Liver (tissue), 7 donors: ENCODE measurements at regions not wholly inside any gene's neighbourhood (a gene's known extent, or its start where the extent isn't known, plus 50 kb on each side); places are given as distances from the start of the nearest gene placed in this dataset.

Experiments used
- DNase-seq: peaks from one replicate; pipeline ENCODE4 v3.0.0-alpha.2; 2017; ENCODE audit warnings: low spot score
- H3K27ac ChIP-seq, 2 donors: one replicate each; pipeline ENCODE4 v1.7.0; 2013; ENCODE audit warnings: inconsistent platforms in 2 of 2, low read length in 2 of 2, control low read depth in 1 of 2, low read depth in 1 of 2, mild to moderate bottlenecking in 1 of 2
- H3K27me3 ChIP-seq, 4 donors: one replicate each; pipeline versions ENCODE4 v1.6.1 to v1.7.0; 2013; ENCODE audit warnings: low read length in 3 of 4, inconsistent platforms in 1 of 4, mild to moderate bottlenecking in 1 of 4, moderate library complexity in 1 of 4; ENCODE audit not compliant: control insufficient read depth in 4 of 4, insufficient read depth in 4 of 4
- H3K36me3 ChIP-seq, 4 donors: one replicate each; pipeline versions ENCODE4 v1.6.1 to v1.7.0; 2013; ENCODE audit warnings: low read length in 3 of 4, mild to moderate bottlenecking in 3 of 4, low read depth in 1 of 4, moderate library complexity in 1 of 4; ENCODE audit not compliant: control insufficient read depth in 4 of 4, insufficient read depth in 3 of 4
- H3K4me1 ChIP-seq, 4 donors: one replicate each; pipeline versions ENCODE4 v1.6.1 to v1.7.0; 2013; ENCODE audit warnings: low read length in 3 of 4, mild to moderate bottlenecking in 3 of 4, moderate library complexity in 1 of 4; ENCODE audit not compliant: control insufficient read depth in 4 of 4, insufficient read depth in 4 of 4
- H3K4me3 ChIP-seq, 3 donors: one replicate each; pipeline versions ENCODE4 v1.6.1 to v1.7.0; 2013; ENCODE audit warnings: low read length in 3 of 3, control low read depth in 1 of 3, low read depth in 1 of 3, mild to moderate bottlenecking in 1 of 3
- H3K9ac ChIP-seq, 2 donors: one replicate each; pipeline ENCODE4 v1.7.0; 2013; ENCODE audit warnings: low read length in 2 of 2, mild to moderate bottlenecking in 2 of 2, moderate library complexity in 2 of 2, control low read depth in 1 of 2, low read depth in 1 of 2
- H3K9me3 ChIP-seq, 4 donors: one replicate each; pipeline versions ENCODE4 v1.6.1 to v1.7.0; 2013; ENCODE audit warnings: low read length in 3 of 4; ENCODE audit not compliant: control insufficient read depth in 4 of 4
- GABPA ChIP-seq, 2 donors: IDR thresholded peaks in 1 of 2; conservative IDR thresholded peaks in 1 of 2; 2 replicates each; pipeline ENCODE4 v1.6.1; 2016; ENCODE audit warnings: antibody characterized with exemption in 2 of 2, mild to moderate bottlenecking in 1 of 2, moderate library complexity in 1 of 2
- HNF4G ChIP-seq: IDR thresholded peaks from 2 replicates; pipeline ENCODE4 v1.6.1; 2016; ENCODE audit warnings: antibody characterized with exemption
- JUND ChIP-seq, 2 donors: IDR thresholded peaks; 2 replicates each; pipeline ENCODE4 v1.6.1; 2016; ENCODE audit warnings: antibody characterized with exemption in 2 of 2
- NR2F2 ChIP-seq: IDR thresholded peaks from 2 replicates; pipeline ENCODE4 v1.6.1; 2016; ENCODE audit warnings: antibody characterized with exemption
- SP1 ChIP-seq: IDR thresholded peaks from 2 replicates; pipeline ENCODE4 v1.6.1; 2018; ENCODE audit warnings: antibody characterized with exemption, mild to moderate bottlenecking
- YY1 ChIP-seq: IDR thresholded peaks from 2 replicates; pipeline ENCODE4 v1.6.1; 2016; ENCODE audit warnings: antibody characterized with exemption, mild to moderate bottlenecking
- WGBS: extraction: QIAGEN DNeasy Blood & Tissue Kit; methylation state at CpG from one replicate; pipeline ENCODE4 v1.1.7; 2013; 5-methylcytosine and 5-hydroxymethylcytosine counted together
- TF ChIP-seq, protein P1 (sequence below): IDR thresholded peaks from 2 replicates; pipeline ENCODE4 v1.6.1; 2016; ENCODE audit warnings: antibody characterized with exemption
- TF ChIP-seq, protein P2 (sequence below): IDR thresholded peaks from 2 replicates; pipeline ENCODE4 v1.6.1; 2016; ENCODE audit warnings: antibody characterized with exemption
- donor health status: healthy.
- donor health status: healthy.
- donor health status: healthy.
- donor health status: healthy.

- H3K27ac ChIP-seq: no peak overlapping the region
- TF ChIP-seq JUND (IDR thresholded peaks at IDR 0.05) (no peak), NR2F2 (no peak), SP1 (no peak)
- DNase-seq: no peak
- WGBS: 95% methylated on average over 5 of the region's 5 CpGs
- no peaks in the 10 kb centered on the region for H3K9me3 ChIP-seq
- H3K9ac ChIP-seq: no peak overlapping the region
- no peak overlapping the region for H3K4me3 ChIP-seq
- H3K27me3 ChIP-seq: peaks cover 0 to 3% (median 1%) of the 10 kb centered on the region in 4 donors
- no peaks in the 10 kb centered on the region for H3K36me3 ChIP-seq
- peaks cover 0 to 11% (median 3%) of the 10 kb centered on the region in 4 donors for H3K4me1 ChIP-seq
These were observed 52.3 kb upstream of the DLK1 start for GRCh38 chr14:100674428-100674827.

DNA sequence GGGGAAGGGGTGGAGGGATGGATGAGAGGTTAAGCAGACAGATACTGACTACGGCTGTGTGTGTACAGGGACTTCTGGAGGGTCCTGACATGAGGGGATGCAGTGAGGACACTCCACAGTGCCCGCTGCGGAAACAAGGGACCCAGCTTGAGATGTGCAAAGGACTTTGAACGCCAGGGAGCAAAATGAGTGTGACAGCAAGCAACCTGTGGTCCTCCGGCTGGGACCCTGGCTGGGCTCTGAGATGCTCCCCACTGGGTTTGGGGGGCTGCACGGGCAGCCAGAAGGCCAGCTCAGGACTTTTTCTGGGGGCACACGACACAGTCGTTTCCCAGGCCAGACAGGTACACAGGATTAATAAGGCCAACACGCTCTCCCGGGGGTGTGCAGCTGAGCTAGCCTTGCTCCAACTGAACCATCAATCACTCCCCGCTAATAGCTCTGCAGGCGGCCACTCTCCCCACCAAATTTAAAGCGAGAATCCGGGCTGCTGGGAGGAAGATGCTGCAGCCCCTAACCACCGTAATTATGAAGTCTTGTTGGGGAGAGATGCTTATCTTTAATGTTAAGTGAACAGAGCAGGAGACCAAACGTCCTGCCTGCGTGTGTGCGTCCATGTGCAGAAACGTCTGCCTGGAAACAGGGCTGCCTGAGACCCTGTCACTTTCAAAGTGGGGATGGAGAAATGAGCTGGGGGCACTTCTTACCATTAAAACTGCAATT is 51.6 kb upstream of the DLK1 start:
- Histone ChIP-seq H3K4me1 (peaks cover 0 to 14% (median 4%) of the 10 kb centered on the region in 4 donors), H3K9ac (no peak overlapping the region)

DNA sequence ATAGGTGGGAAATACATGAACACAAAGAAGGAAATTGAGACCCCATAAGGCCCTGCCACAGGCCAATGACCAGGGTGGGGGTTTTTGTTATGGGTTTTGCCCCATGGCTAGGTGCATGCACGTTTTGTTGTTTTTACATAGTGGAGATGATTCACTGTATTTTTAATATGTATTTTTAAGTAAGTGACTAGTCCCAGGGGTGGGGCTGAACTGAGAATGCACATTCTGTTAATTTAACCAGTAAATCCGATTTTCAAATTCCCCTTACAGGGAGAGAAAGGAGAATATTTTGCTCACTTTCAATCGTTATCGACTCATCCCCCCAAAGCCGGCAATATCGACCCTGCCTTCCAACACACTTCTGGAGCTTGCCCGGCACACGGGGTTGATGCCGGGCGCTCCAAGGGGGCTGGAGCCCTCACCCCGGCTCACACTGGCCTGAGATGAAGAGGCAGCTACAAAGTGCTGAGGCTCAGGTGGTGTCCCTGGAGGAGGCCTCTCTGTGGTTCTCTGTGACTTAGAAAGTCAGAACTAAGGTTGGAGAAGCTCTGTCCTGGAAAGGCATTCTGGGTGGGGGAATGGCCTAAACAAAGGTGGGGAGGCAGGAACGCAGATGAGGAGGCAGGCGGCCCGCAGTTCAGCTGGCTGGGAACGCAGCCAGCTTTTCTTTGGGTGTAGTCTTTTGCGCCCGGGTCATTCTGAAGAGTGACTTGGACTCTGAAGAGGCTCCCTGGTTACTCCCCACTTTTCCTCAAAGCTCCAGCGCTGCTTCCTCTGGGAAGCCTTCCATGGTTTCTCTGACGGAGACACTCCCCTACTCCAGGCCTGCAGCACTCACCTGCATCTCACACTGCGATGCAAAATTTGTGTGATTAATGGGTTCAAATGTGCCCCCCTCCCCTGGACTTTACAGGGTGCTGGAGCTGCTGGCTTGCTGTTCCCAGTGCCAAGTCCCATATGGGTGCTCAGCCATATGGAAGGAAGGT is 50.7 kb upstream of the DLK1 start:
- TF ChIP-seq JUND (IDR thresholded peaks at IDR 0.05) (no peak), YY1 (no peak), HNF4G (no peak)
- TF ChIP-seq, protein P1, sequence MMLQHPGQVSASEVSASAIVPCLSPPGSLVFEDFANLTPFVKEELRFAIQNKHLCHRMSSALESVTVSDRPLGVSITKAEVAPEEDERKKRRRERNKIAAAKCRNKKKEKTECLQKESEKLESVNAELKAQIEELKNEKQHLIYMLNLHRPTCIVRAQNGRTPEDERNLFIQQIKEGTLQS: no peak
- WGBS: 55% methylated on average over 20 of the region's 20 CpGs
- Histone ChIP-seq H3K27me3 (peaks cover 0 to 3% (median 1%) of the 10 kb centered on the region in 4 donors), H3K27ac (no peak overlapping the region), H3K9me3 (no peaks in the 10 kb centered on the region), H3K4me3 (no peak overlapping the region), H3K9ac (no peak overlapping the region), H3K36me3 (no peaks in the 10 kb centered on the region), H3K4me1 (peaks cover 0 to 14% (median 4%) of the 10 kb centered on the region in 4 donors)
- DNase-seq: peak; percentile 80

More for the DNA sequence above, 51.6 kb upstream of the DLK1 start:
- no peak overlapping the region for H3K27ac ChIP-seq
- no peak for DNase-seq
- H3K9me3 ChIP-seq: no peaks in the 10 kb centered on the region
- H3K27me3 ChIP-seq: peaks cover 0 to 3% (median 1%) of the 10 kb centered on the region in 4 donors
- H3K4me3 ChIP-seq: no peak overlapping the region
- no peaks in the 10 kb centered on the region for H3K36me3 ChIP-seq
- 81% methylated on average over 19 of the region's 19 CpGs for WGBS
- TF ChIP-seq SP1 (no peak), GABPA (IDR thresholded peaks at IDR 0.05 in 1 of 2, conservative IDR thresholded peaks at IDR 0.05 in 1 of 2) (no peak)
- TF ChIP-seq, protein P2, sequence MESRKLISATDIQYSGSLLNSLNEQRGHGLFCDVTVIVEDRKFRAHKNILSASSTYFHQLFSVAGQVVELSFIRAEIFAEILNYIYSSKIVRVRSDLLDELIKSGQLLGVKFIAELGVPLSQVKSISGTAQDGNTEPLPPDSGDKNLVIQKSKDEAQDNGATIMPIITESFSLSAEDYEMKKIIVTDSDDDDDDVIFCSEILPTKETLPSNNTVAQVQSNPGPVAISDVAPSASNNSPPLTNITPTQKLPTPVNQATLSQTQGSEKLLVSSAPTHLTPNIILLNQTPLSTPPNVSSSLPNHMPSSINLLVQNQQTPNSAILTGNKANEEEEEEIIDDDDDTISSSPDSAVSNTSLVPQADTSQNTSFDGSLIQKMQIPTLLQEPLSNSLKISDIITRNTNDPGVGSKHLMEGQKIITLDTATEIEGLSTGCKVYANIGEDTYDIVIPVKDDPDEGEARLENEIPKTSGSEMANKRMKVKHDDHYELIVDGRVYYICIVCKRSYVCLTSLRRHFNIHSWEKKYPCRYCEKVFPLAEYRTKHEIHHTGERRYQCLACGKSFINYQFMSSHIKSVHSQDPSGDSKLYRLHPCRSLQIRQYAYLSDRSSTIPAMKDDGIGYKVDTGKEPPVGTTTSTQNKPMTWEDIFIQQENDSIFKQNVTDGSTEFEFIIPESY: no peak
